Mesendoderm (in vitro differentiated cells): ENCODE measurements at regions not wholly inside any gene's neighbourhood (a gene's known extent, or its start where the extent isn't known, plus 50 kb on each side); places are given as distances from the start of the nearest gene placed in this dataset. TPM values are rescaled to one million over a fixed set of nuclear protein-coding genes. Genes with fewer than 3 reads are reported as not detected.

ENCODE experiments used
- DNase-seq: peaks from one replicate; pipeline ENCODE4 v3.0.0; 2013
- H2AK5ac ChIP-seq: 2 replicates; pipeline ENCODE4 v1.6.1; 2013; ENCODE audit warnings: low read length, inconsistent platforms
- H2BK120ac ChIP-seq: 2 replicates; pipeline ENCODE4 v1.6.1; 2013; ENCODE audit warnings: low read depth, mild to moderate bottlenecking, low read length, moderate library complexity, mixed read lengths
- H2BK15ac ChIP-seq: replicated peaks from 2 replicates; pipeline ENCODE4 v1.6.1; 2013; ENCODE audit warnings: low read depth, mild to moderate bottlenecking, moderate library complexity
- H2BK5ac ChIP-seq: 2 replicates; pipeline ENCODE4 v1.6.1; 2013; ENCODE audit warnings: low read length, inconsistent platforms
- H3K18ac ChIP-seq: 2 replicates; pipeline ENCODE4 v1.6.1; 2013; ENCODE audit warnings: mild to moderate bottlenecking, low read length, mixed read lengths
- H3K23ac ChIP-seq: one replicate; pipeline ENCODE4 v1.6.1; 2013; ENCODE audit warnings: low read length
- H3K27ac ChIP-seq: 2 replicates; pipeline ENCODE4 v1.5.1; 2013; ENCODE audit warnings: low read depth, mild to moderate bottlenecking, inconsistent platforms, low read length, moderate library complexity
- H3K27me3 ChIP-seq: 2 replicates; pipeline ENCODE4 v1.6.1; 2013; ENCODE audit warnings: low read length, control low read depth, mild to moderate bottlenecking, inconsistent platforms; ENCODE audit not compliant: insufficient read depth, poor library complexity
- H3K36me3 ChIP-seq: 2 replicates; pipeline ENCODE4 v1.6.1; 2013; ENCODE audit warnings: low read length, inconsistent platforms; ENCODE audit not compliant: control insufficient read depth, insufficient read depth
- H3K4ac ChIP-seq: one replicate; pipeline ENCODE4 v1.6.1; 2013; ENCODE audit warnings: low read depth, mild to moderate bottlenecking, low read length, moderate library complexity
- H3K4me1 ChIP-seq: 2 replicates; pipeline ENCODE4 v1.6.1; 2013; ENCODE audit warnings: low read depth, low read length, inconsistent platforms; ENCODE audit not compliant: control insufficient read depth
- H3K4me2 ChIP-seq: 2 replicates; pipeline ENCODE4 v1.6.1; 2013; ENCODE audit warnings: low read length
- H3K4me3 ChIP-seq: 2 replicates; pipeline ENCODE4 v1.5.1; 2013; ENCODE audit warnings: mild to moderate bottlenecking, low read length
- H3K56ac ChIP-seq: one replicate; pipeline ENCODE4 v1.6.1; 2013; ENCODE audit warnings: low read length
- H3K79me1 ChIP-seq: 2 replicates; pipeline ENCODE4 v1.6.1; 2013; ENCODE audit warnings: low read length, inconsistent platforms
- H3K79me2 ChIP-seq: 2 replicates; pipeline ENCODE4 v1.6.1; 2013; ENCODE audit warnings: mild to moderate bottlenecking, low read length; ENCODE audit not compliant: control insufficient read depth, insufficient read depth
- H3K9ac ChIP-seq: 2 replicates; pipeline ENCODE4 v1.6.1; 2013; ENCODE audit warnings: low read length, inconsistent platforms
- H4K5ac ChIP-seq: one replicate; pipeline ENCODE4 v1.6.1; 2013; ENCODE audit warnings: low read length
- H4K8ac ChIP-seq: one replicate; pipeline ENCODE4 v1.6.1; 2013; ENCODE audit warnings: low read depth, mild to moderate bottlenecking, control low read depth, low read length, moderate library complexity
- WGBS: extraction: QIAGEN DNeasy Blood & Tissue Kit; methylation state at CpG from one replicate; pipeline ENCODE4 v1.1.7; 2013; ENCODE audit warnings: low lambda C conversion rate, missing lambda C conversion rate; ENCODE audit not compliant: insufficient coverage; ENCODE audit errors: extremely low coverage; 5-methylcytosine and 5-hydroxymethylcytosine counted together
- small RNA-seq: library from polyadenylated mRNA; stranded (forward); fragments of <200 nt; extraction: miRNeasy Mini kit (QIAGEN cat#:217004); gene quantifications from one replicate; pipeline ENCODE3, GENCODE V24; 2013; ENCODE audit not compliant: insufficient read depth

- Histone ChIP-seq H4K8ac (no peak overlapping the region), H4K5ac (no peak overlapping the region), H3K23ac (no peak overlapping the region), H3K4ac (no peak overlapping the region), H3K4me3 (no peak overlapping the region), H2BK120ac (no peak overlapping the region), H2BK5ac (no peak overlapping the region), H3K4me1 (no peaks in the 10 kb centered on the region), H3K79me1 (no peaks in the 10 kb centered on the region), H2AK5ac (no peak overlapping the region), H3K27me3 (no peaks in the 10 kb centered on the region), H3K56ac (no peak overlapping the region), H3K36me3 (no peaks in the 10 kb centered on the region), H2BK15ac (no peak overlapping the region), H3K79me2 (no peaks in the 10 kb centered on the region), H3K9ac (no peak overlapping the region), H3K18ac (no peak overlapping the region), H3K27ac (no peak overlapping the region), H3K4me2 (no peak overlapping the region)
- WGBS: no CpG with 5 or more reads among the region's 9 CpGs
- no peak for DNase-seq
Observed at GRCh38 chr9:93390953-93391515, 60.5 kb upstream of the FAM120A start.

- Histone ChIP-seq H3K4me1 (no peaks in the 10 kb centered on the region), H3K23ac (no peak overlapping the region), H2BK15ac (no peak overlapping the region), H2BK5ac (no peak overlapping the region), H3K56ac (no peak overlapping the region), H3K79me2 (no peaks in the 10 kb centered on the region), H3K9ac (no peak overlapping the region), H3K4me2 (no peak overlapping the region), H3K18ac (no peak overlapping the region), H2BK120ac (no peak overlapping the region), H4K5ac (no peak overlapping the region), H3K79me1 (no peaks in the 10 kb centered on the region), H2AK5ac (no peak overlapping the region), H4K8ac (no peak overlapping the region), H3K4ac (no peak overlapping the region), H3K36me3 (no peaks in the 10 kb centered on the region), H3K27ac (no peak overlapping the region), H3K27me3 (no peaks in the 10 kb centered on the region), H3K4me3 (no peak overlapping the region)
- no peak for DNase-seq
- WGBS: no CpG with 5 or more reads among the region's 6 CpGs
Observed at GRCh38 chr9:93391898-93392297, 59.6 kb upstream of the FAM120A start.

GRCh38 chr9:93392974-93393373, 58.5 kb upstream of the FAM120A start:
- no peaks in the 10 kb centered on the region for H3K36me3 ChIP-seq
- no peak overlapping the region for H3K27ac ChIP-seq
- WGBS: no CpG with 5 or more reads among the region's 10 CpGs
- H3K18ac ChIP-seq: no peak overlapping the region
- no peak overlapping the region for H3K4me3 ChIP-seq
- no peaks in the 10 kb centered on the region for H3K27me3 ChIP-seq
- no peak overlapping the region for H2BK15ac ChIP-seq
- H3K23ac ChIP-seq: no peak overlapping the region
- H3K79me1 ChIP-seq: no peaks in the 10 kb centered on the region
- H3K4me2 ChIP-seq: no peak overlapping the region
- no peak overlapping the region for H3K56ac ChIP-seq
- no peaks in the 10 kb centered on the region for H3K4me1 ChIP-seq
- H2BK5ac ChIP-seq: no peak overlapping the region
- no peak for DNase-seq
- no peak overlapping the region for H3K4ac ChIP-seq
- no peaks in the 10 kb centered on the region for H3K79me2 ChIP-seq
- no peak overlapping the region for H2AK5ac ChIP-seq
- no peak overlapping the region for H2BK120ac ChIP-seq
- no peak overlapping the region for H4K8ac ChIP-seq
- no peak overlapping the region for H4K5ac ChIP-seq
- no peak overlapping the region for H3K9ac ChIP-seq

Small RNAs in the stretch of these regions (small RNA-seq; reads per million reads assigned to genes)
- gene RNU6-829P: not detected
